Right kidney (tissue), 1 donor: ENCODE measurements at regions not wholly inside any gene's neighbourhood (a gene's known extent, or its start where the extent isn't known, plus 50 kb on each side); places are given as distances from the start of the nearest gene placed in this dataset.
"Not testable (repeated sequence)": the region's sequence is repeated elsewhere in the genome, so short reads cannot be mapped to it uniquely, and the experiment has no call there.

Experiments used
- DNase-seq: peaks from one replicate; pipeline ENCODE4 v3.0.0-alpha.2; 2016

DNA sequence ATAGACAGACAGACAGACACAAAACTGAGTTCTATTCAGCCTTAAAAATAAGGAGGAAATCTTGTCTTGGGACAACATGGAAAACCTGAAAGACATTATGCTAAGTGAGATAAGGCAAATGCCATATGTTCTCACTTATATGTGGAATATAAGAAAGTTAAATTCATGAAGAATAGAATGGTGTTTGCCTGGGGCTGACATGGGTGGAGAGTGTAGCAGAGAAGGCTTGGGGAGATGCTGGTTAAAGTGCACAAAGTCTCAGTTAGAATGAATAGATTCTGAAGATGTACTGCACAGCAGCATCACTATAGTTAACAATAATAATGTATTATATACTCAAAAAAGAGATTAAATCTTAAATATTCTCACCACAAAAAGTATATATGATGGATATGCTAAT, 355.5 kb downstream of the LRRIQ3 start:
- no peak for DNase-seq

GRCh38 chr1:73839922-73840321, 358.1 kb downstream of the LRRIQ3 start:
- no peak for DNase-seq

GRCh38 chr1:73832276-73833181, 365.4 kb downstream of the LRRIQ3 start:
- DNase-seq = no peak

DNA sequence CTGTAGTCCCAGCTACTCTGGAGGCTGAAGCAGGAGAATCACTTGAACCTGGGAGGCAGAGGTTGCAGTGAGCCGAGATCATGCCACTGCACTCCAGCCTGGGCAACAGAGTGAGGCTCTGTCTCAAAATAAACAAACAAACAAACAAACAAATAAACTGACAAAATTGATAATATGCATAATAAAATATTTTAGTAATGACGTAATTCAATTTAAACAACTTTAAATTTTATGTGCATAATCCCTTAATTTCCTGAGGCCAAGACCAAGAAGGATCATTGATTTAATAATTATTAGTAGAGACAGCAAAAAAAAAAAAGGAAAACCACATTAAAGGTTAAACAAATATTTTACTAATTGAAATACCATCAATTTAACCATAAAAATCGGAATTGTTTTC, 370.7 kb downstream of the LRRIQ3 start:
- DNase-seq = not testable (repeated sequence)

GRCh38 chr1:73824065-73824464, 373.9 kb downstream of the LRRIQ3 start:
- DNase-seq = no peak

GRCh38 chr1:73821520-73821919, 376.5 kb downstream of the LRRIQ3 start:
- no peak for DNase-seq

- DNase-seq = no peak
Observed at GRCh38 chr1:73820843-73821242, 377.1 kb downstream of the LRRIQ3 start.

- no peak for DNase-seq
Observed at GRCh38 chr1:73813716-73814115, 384.3 kb downstream of the LRRIQ3 start.

DNA sequence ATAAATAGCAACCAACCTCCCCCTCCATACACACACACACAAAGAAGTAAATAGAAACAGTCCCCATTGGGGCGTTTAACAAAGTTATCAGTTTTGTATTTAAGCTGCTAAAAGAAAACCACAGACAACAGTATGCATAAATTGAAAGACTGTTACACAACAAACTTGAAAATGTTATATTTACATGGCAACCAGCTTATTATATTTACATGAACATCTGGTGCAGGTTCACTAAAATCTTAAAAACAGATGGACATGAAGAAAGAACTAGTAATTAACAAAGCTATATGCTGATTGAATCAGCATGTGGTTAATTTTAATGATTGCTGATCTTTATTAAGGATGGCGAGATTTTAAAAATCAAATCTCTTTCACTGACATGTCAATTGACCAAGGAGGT, 384.7 kb downstream of the LRRIQ3 start:
- DNase-seq = no peak

GRCh38 chr1:73811798-73812197, 386.2 kb downstream of the LRRIQ3 start:
- DNase-seq = no peak

GRCh38 chr1:73804935-73805334, 393.0 kb downstream of the LRRIQ3 start:
- no peak for DNase-seq

DNA sequence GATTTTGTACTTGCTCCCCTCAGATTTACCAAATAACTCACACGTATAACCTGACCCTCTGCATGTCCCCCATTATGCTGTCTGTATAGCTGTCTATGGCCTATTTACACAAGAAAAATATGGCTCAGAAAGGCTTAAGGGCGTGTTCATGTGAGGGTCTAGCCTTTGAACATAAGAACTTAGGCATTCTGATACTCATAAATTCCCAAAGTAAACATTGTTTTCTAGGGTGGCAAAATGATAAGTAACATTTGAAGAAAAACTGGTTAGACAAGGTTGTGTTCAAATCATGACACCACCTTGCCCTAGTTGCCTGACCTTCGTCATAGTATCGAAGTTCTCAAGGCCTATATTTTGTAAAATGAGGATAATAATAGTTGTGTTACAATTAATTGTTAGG, 394.6 kb downstream of the LRRIQ3 start:
- DNase-seq = no peak

GRCh38 chr1:73801912-73802429, 396.0 kb downstream of the LRRIQ3 start:
- no peak for DNase-seq

DNA sequence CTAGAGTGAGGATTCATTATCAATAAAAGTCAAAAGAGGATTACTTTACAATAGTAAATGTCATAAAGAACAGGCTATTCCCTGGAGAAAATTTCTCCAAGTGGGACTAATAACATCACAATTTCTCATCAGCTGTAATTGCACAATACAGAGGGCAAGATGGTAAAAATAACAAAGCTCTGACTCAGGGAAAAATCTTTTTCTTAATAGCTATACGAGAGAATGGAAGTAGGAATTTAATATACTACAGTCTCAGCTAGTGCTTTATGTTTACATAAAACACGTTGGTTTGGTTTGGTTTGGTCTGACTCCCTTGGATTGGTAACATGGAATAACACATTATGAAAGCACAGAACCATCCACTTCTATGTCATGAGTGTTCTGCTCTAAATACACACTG, 397.6 kb downstream of the LRRIQ3 start:
- DNase-seq = no peak

DNA sequence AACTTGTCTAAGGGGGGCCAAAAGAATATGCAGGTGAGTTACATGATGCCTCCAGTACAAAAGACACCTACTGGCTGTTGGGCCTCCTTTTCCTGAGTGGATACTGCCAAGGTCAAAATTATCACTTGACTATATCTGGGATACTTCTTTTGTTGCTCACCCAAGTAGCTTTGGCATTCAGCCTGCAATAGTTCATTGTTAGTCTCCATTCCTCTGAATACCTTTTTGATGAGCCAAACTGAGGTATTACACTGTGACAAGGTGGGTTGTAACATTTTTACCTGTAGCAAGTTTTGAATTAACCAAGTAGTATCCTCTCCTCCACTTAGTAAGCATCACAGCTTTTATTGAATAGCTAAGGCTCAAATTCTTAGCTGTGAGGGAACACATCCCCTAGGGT, 408.0 kb downstream of the LRRIQ3 start:
- DNase-seq = no peak

GRCh38 chr1:73784026-73784425, 413.9 kb downstream of the LRRIQ3 start:
- no peak for DNase-seq

- DNase-seq = no peak
Observed at GRCh38 chr1:73783352-73783751, 414.6 kb downstream of the LRRIQ3 start.

DNA sequence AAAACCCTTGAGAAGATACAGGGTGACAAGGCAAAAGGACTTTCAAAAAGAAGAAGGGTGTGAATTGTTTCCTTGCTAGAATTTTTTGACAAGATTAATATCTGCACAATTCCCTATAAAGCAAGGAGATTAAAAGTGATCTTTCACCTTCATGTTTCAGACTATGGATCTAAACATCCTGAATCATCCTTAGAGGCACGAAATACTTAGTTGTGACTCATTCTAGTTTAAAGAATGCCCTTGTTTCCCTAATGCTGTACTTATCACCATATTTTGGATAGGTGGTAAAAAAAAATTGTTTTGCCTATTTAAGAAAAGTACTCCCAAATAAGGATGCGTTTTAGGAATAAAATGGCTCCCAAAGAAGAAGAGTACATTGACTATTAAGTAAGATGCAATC, 415.1 kb downstream of the LRRIQ3 start:
- no peak for DNase-seq

- DNase-seq = no peak
Observed at GRCh38 chr1:73781251-73781650, 416.7 kb downstream of the LRRIQ3 start.

GRCh38 chr1:73778471-73778870, 419.5 kb downstream of the LRRIQ3 start:
- no peak for DNase-seq

DNA sequence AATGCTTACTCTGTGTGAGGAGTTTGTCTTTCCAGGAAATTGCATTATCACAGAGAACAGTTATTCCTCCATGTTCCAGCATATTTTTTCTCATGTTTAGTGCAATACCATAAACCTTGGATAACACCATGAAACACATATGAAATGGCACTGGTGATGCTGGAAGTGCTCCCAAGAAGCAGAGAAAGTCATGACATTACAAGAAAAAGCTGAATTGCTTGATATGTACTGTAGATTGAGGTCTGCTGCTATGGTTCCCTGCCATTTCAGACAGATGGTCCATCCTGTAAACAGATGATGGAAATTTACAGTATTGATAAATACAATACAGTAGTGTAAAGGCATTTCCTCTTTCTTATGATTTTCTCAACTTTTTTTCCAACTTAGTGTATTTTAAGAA, 422.1 kb downstream of the LRRIQ3 start:
- no peak for DNase-seq

DNA sequence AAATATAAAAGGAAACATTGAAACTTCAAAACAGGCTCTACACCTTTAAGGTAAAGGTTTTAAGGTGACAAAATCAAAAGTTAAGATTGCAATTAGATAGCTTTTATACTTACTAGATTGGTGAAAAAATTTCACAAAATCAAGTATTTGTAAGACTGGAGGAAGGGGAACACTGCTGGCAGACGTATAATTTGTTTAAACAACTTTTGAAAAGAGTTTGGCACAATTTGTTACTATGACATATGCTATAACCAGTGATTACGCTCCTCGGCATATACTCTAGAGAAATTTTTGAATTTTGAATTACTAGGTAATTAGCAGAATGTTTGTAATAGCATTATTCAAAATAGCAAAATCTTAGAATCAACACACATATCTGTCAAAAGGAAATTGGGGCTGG, 425.0 kb downstream of the LRRIQ3 start:
- no peak for DNase-seq

DNA sequence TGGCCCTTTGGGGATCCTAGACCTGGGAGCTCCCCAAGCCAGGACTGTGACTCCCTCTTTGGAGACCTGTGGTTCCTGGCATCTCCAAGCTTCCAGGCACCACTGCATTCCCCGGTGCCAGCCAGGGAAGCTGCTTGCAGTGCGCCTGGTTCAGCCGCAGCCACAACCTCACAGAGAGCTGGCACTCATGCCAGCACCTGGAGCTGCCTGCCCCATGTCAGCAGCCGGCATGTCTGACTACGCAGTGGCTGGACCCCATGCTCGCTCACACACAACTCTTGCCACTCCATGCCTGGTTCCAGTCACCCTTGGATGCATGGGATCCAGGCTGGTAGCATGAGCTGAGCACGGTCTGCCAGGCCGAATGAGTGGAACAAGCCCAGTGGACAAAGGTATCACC, 426.6 kb downstream of the LRRIQ3 start:
- DNase-seq = no peak
